HepG2 (cell line): ENCODE measurements at regions not wholly inside any gene's neighbourhood (a gene's known extent, or its start where the extent isn't known, plus 50 kb on each side); places are given as distances from the start of the nearest gene placed in this dataset.

ENCODE experiments used
- DPF2 ChIP-seq: sonication (generic); formaldehyde crosslinking; IDR thresholded peaks from 2 replicates; pipeline ENCODE4 v1.4.0; 2020; ENCODE audit warnings: mild to moderate bottlenecking, low read depth, missing genetic modification reagents, borderline replicate concordance
- EED ChIP-seq: sonication (generic); formaldehyde crosslinking; IDR thresholded peaks from 2 replicates; pipeline ENCODE4 v1.5.0; 2020; ENCODE audit warnings: mild to moderate bottlenecking, missing genetic modification reagents
- FIP1L1 ChIP-seq: fragments of 200-400 bp; formaldehyde crosslinking; IDR thresholded peaks from 2 replicates; pipeline ENCODE4 v1.6.1; 2018; ENCODE audit warnings: low read depth, mild to moderate bottlenecking, low read length, moderate library complexity, borderline replicate concordance; ENCODE audit not compliant: insufficient read depth
- FOXK1 ChIP-seq: sonication (generic); formaldehyde crosslinking; IDR thresholded peaks from 2 replicates; pipeline ENCODE4 v1.4.0; 2020; ENCODE audit warnings: low read depth, missing genetic modification reagents, borderline replicate concordance
- GATAD2A ChIP-seq: IDR thresholded peaks from 2 replicates; pipeline ENCODE4 v1.6.1; 2016
- GLI4 ChIP-seq: sonication (generic); formaldehyde crosslinking; IDR thresholded peaks from 2 replicates; pipeline ENCODE4 v1.5.1; 2020; ENCODE audit warnings: missing genetic modification reagents, mild to moderate bottlenecking, moderate library complexity, borderline replicate concordance
- IRF2 ChIP-seq: IDR thresholded peaks from 2 replicates; pipeline ENCODE4 v1.6.1; 2018; ENCODE audit warnings: missing genetic modification reagents, missing compliant biosample characterization
- MTF1 ChIP-seq: sonication (generic); formaldehyde crosslinking; IDR thresholded peaks from 2 replicates; pipeline ENCODE4 v1.5.0; 2020; ENCODE audit warnings: missing genetic modification reagents
- ONECUT2 ChIP-seq: sonication (generic); formaldehyde crosslinking; IDR thresholded peaks from 2 replicates; pipeline ENCODE4 v1.4.0; 2020; ENCODE audit warnings: missing genetic modification reagents
- REPIN1 ChIP-seq: sonication (generic); formaldehyde crosslinking; IDR thresholded peaks from 2 replicates; pipeline ENCODE4 v1.8.0; 2022; ENCODE audit warnings: missing genetic modification reagents, low read depth, mild to moderate bottlenecking, borderline replicate concordance
- RFXANK ChIP-seq: IDR thresholded peaks from 2 replicates; pipeline ENCODE4 v1.6.1; 2016
- SMC3 ChIP-seq: IDR thresholded peaks from 2 replicates; pipeline ENCODE4 v1.6.1; 2011; ENCODE audit warnings: low read length, improper control_type of control experiment
- SMYD3 ChIP-seq: sonication (generic); formaldehyde crosslinking; IDR thresholded peaks from 2 replicates; pipeline ENCODE4 v1.8.1; 2023; ENCODE audit warnings: mild to moderate bottlenecking, missing genetic modification reagents
- SP1 ChIP-seq, 2 experiments: fragments of 450-650 bp in 1 of 2; sonication (generic) in 1 of 2; formaldehyde crosslinking in 1 of 2; IDR thresholded peaks; 2 replicates each; pipeline versions ENCODE4 v1.4.0 to v1.6.1; 2016 to 2020; ENCODE audit warnings: missing genetic modification reagents in 1 of 2
- TBL1XR1 ChIP-seq: fragments of 150-350 bp; IDR thresholded peaks from 2 replicates; pipeline ENCODE4 v1.6.1; 2014; ENCODE audit warnings: borderline replicate concordance, low read length; ENCODE audit not compliant: partially characterized antibody
- TMF1 ChIP-seq: sonication (generic); formaldehyde crosslinking; IDR thresholded peaks from 2 replicates; pipeline ENCODE4 v1.8.1; 2022; ENCODE audit warnings: low read depth, missing genetic modification reagents
- TOE1 ChIP-seq: sonication (generic); formaldehyde crosslinking; IDR thresholded peaks from 2 replicates; pipeline ENCODE4 v1.4.0; 2020; ENCODE audit warnings: mild to moderate bottlenecking, missing genetic modification reagents
- ZNF382 ChIP-seq: sonication (generic); formaldehyde crosslinking; IDR thresholded peaks from 2 replicates; pipeline ENCODE4 v1.5.0; 2020; ENCODE audit warnings: missing genetic modification reagents, mild to moderate bottlenecking, borderline replicate concordance
- ZNF562 ChIP-seq: sonication (generic); formaldehyde crosslinking; IDR thresholded peaks from 2 replicates; pipeline ENCODE4 v1.8.0; 2022; ENCODE audit warnings: missing genetic modification reagents, borderline replicate concordance
- ZNF652 ChIP-seq: IDR thresholded peaks from 2 replicates; pipeline ENCODE4 v1.6.1; 2016; ENCODE audit warnings: low read depth, borderline replicate concordance
- ZNF850 ChIP-seq: sonication (generic); formaldehyde crosslinking; conservative IDR thresholded peaks from 2 replicates; pipeline ENCODE4 v1.9.0; 2021; ENCODE audit warnings: mild to moderate bottlenecking, missing genetic modification reagents
- TF ChIP-seq, protein P1 (sequence below): sonication (generic); formaldehyde crosslinking; IDR thresholded peaks from 2 replicates; pipeline ENCODE4 v1.4.0; 2020; ENCODE audit warnings: missing genetic modification reagents; ENCODE audit errors: not compliant biosample characterization
- TF ChIP-seq, protein P2 (sequence below): sonication (generic); formaldehyde crosslinking; IDR thresholded peaks from 2 replicates; pipeline ENCODE4 v1.4.0; 2020; ENCODE audit warnings: low read depth, mild to moderate bottlenecking, missing genetic modification reagents
- TF ChIP-seq, protein P3 (sequence below): sonication (generic); formaldehyde crosslinking; IDR thresholded peaks from 2 replicates; pipeline ENCODE4 v1.4.0; 2020; ENCODE audit warnings: mild to moderate bottlenecking, missing genetic modification reagents
- TF ChIP-seq, protein P4 (sequence below): sonication (generic); formaldehyde crosslinking; IDR thresholded peaks from 2 replicates; pipeline ENCODE4 v1.5.0; 2020; ENCODE audit warnings: missing genetic modification reagents, mild to moderate bottlenecking, borderline replicate concordance
- TF ChIP-seq, protein P5 (sequence below): sonication (generic); formaldehyde crosslinking; conservative IDR thresholded peaks from 2 replicates; pipeline ENCODE4 v1.5.0; 2020; ENCODE audit warnings: missing genetic modification reagents

DNA sequence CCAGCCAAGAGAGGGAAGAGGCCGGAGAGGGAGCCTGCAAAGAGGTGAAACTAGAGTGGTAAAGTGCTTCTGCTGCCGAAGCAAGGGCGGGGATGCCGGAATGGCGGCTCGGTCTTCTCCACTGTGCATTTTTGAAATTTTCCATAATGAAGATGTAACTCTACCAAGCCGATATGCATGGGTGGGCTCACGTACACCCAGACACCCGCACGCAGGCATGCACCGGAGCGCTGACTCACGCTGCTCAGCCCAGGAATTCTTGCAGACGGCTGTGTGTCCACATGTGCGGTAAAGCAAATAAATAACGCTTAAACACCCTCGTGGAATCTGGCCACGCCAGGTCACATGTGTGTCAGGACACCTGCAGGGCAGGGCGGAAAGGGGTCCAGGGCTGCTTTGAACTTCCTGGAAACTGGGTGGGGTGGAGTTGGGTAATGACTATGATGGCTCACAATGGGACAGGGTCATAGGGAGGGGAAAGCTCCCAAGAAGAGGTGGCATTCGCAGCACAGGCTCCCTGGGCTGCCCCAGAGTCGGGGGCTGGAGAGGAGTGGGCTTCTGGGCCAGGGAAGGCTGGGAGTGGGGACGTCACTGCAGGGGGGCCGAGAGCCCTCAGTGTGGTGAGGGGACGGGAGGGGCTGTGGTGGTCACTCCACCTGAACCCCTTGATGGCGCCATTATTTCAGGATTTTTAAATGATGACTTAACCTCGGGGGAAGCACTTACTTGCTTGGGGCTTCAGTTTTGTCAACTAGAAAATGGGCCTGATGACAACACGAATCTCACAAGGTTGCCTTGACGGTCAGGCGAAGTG, 265.5 kb downstream of the PARN start (continued):
- 0 out of 2 replicates have a peak, but pooled peaks have one; percentile 2 for TF ChIP-seq SMC3
- TF ChIP-seq REPIN1 (CRISPR knock-in tag), result peak; percentile 42; the same call in 1 of the 2 replicates
- TF ChIP-seq DPF2 (CRISPR knock-in tag), result peak; percentile 99
- TF ChIP-seq, protein P1, sequence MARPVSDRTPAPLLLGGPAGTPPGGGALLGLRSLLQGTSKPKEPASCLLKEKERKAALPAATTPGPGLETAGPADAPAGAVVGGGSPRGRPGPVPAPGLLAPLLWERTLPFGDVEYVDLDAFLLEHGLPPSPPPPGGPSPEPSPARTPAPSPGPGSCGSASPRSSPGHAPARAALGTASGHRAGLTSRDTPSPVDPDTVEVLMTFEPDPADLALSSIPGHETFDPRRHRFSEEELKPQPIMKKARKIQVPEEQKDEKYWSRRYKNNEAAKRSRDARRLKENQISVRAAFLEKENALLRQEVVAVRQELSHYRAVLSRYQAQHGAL (CRISPR knock-in tag), result no peak
- peak; percentile 83; the same call in 1 of the 2 replicates for TF ChIP-seq TOE1
- TF ChIP-seq ONECUT2 (CRISPR knock-in tag), result no peak
- TF ChIP-seq, protein P2, sequence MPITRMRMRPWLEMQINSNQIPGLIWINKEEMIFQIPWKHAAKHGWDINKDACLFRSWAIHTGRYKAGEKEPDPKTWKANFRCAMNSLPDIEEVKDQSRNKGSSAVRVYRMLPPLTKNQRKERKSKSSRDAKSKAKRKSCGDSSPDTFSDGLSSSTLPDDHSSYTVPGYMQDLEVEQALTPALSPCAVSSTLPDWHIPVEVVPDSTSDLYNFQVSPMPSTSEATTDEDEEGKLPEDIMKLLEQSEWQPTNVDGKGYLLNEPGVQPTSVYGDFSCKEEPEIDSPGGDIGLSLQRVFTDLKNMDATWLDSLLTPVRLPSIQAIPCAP (CRISPR knock-in tag), result peak; percentile 69; the same call in 1 of the 2 replicates
- no peak for TF ChIP-seq ZNF382 (CRISPR knock-in tag)
- TF ChIP-seq SMYD3, result peak; percentile 96
- TF ChIP-seq ZNF652 (CRISPR knock-in tag), result peak; percentile 69; the same call in 1 of the 2 replicates
- no peak for TF ChIP-seq FIP1L1
- no peak for TF ChIP-seq ZNF562 (CRISPR knock-in tag)
- peak; percentile 96 for TF ChIP-seq TBL1XR1
- TF ChIP-seq SP1 (IDR thresholded peaks at IDR 0.05), result no peak
- TF ChIP-seq SP1 (CRISPR knock-in tag; IDR thresholded peaks at IDR 0.05), result peak; percentile 62; the same call in 1 of the 2 replicates
- TF ChIP-seq MTF1, result no peak
- TF ChIP-seq RFXANK, result peak; percentile 91
- TF ChIP-seq, protein P3, sequence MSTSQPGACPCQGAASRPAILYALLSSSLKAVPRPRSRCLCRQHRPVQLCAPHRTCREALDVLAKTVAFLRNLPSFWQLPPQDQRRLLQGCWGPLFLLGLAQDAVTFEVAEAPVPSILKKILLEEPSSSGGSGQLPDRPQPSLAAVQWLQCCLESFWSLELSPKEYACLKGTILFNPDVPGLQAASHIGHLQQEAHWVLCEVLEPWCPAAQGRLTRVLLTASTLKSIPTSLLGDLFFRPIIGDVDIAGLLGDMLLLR (CRISPR knock-in tag), result peak; percentile 82
- peak; percentile 99 for TF ChIP-seq GATAD2A (CRISPR knock-in tag)
- TF ChIP-seq, protein P4, sequence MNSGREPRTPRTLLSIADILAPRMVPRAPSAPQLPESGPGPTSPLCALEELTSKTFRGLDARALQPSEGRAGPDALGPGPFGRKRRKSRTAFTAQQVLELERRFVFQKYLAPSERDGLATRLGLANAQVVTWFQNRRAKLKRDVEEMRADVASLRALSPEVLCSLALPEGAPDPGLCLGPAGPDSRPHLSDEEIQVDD (CRISPR knock-in tag), result no peak; the same call in 1 of the 2 replicates
- TF ChIP-seq FOXK1, result peak; percentile 99
- TF ChIP-seq GLI4 (CRISPR knock-in tag), result no peak
- peak; percentile 63; the same call in 1 of the 2 replicates for TF ChIP-seq EED
- no peak for TF ChIP-seq TMF1 (CRISPR knock-in tag)
- TF ChIP-seq IRF2, result peak; percentile 98
- peak; percentile 18; the same call in 1 of the 2 replicates for TF ChIP-seq ZNF850 (CRISPR knock-in tag)
- TF ChIP-seq, protein P5, sequence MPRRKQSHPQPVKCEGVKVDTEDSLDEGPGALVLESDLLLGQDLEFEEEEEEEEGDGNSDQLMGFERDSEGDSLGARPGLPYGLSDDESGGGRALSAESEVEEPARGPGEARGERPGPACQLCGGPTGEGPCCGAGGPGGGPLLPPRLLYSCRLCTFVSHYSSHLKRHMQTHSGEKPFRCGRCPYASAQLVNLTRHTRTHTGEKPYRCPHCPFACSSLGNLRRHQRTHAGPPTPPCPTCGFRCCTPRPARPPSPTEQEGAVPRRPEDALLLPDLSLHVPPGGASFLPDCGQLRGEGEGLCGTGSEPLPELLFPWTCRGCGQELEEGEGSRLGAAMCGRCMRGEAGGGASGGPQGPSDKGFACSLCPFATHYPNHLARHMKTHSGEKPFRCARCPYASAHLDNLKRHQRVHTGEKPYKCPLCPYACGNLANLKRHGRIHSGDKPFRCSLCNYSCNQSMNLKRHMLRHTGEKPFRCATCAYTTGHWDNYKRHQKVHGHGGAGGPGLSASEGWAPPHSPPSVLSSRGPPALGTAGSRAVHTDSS (CRISPR knock-in tag), result no peak
